Activated CD4-positive, alpha-beta T cell treated with anti-CD3 and anti-CD28 coated beads for 36 hours (primary cell): ENCODE measurements at regions not wholly inside any gene's neighbourhood (a gene's known extent, or its start where the extent isn't known, plus 50 kb on each side); places are given as distances from the start of the nearest gene placed in this dataset.
A peak's percentile ranks its signal among the peaks of the same experiment; 100 is the strongest.

Experiments used
- ATAC-seq: fragments of 200-7000 bp; cut with Tn5 transposase; one replicate; pipeline ENCODE4 v1.10.0; 2021; ENCODE audit warnings: mild to moderate bottlenecking, moderate library complexity
- CTCF ChIA-PET: fragments of 350-600 bp; sonication (Branson Sonifier 250); formaldehyde crosslinking; loops from one replicate; lab custom pipeline; 2021; ENCODE audit warnings: antibody characterized with exemption; lab: Charles Lee
- POLR2A ChIA-PET: fragments of 350-600 bp; sonication (Branson Sonifier 250); formaldehyde crosslinking; loops from one replicate; lab custom pipeline; 2021; ENCODE audit warnings: antibody characterized with exemption, inconsistent platforms; lab: Charles Lee
- DNase-seq: peaks from one replicate; pipeline ENCODE4 v3.0.0-alpha.2; 2020
- H3K27ac Mint-ChIP-seq: one replicate; pipeline ENCODE4 v1.8.0; 2021; ENCODE audit warnings: mixed read lengths
- H3K27me3 Mint-ChIP-seq: one replicate; pipeline ENCODE4 v1.8.0; 2021; ENCODE audit warnings: mixed read lengths
- H3K36me3 Mint-ChIP-seq: one replicate; pipeline ENCODE4 v1.8.0; 2021; ENCODE audit warnings: low read depth, mixed read lengths
- H3K4me1 Mint-ChIP-seq: one replicate; pipeline ENCODE4 v1.8.0; 2021; ENCODE audit warnings: mixed read lengths
- H3K4me3 Mint-ChIP-seq: one replicate; pipeline ENCODE4 v1.8.0; 2021; ENCODE audit warnings: mild to moderate bottlenecking, moderate library complexity, mixed read lengths
- H3K9me3 Mint-ChIP-seq: one replicate; pipeline ENCODE4 v1.8.0; 2021; ENCODE audit warnings: low read depth, mixed read lengths
- intact Hi-C, 2 experiments: fragments of 100-400 bp; cut with DNase I in 1 of 2; cut with micrococcal nuclease in 1 of 2; formaldehyde crosslinking; loops; one replicate each; pipeline versions ENCODE4 v1.14.2 to v1.15.1; 2022 to 2024; cut with DNase I, micrococcal nuclease

DNA sequence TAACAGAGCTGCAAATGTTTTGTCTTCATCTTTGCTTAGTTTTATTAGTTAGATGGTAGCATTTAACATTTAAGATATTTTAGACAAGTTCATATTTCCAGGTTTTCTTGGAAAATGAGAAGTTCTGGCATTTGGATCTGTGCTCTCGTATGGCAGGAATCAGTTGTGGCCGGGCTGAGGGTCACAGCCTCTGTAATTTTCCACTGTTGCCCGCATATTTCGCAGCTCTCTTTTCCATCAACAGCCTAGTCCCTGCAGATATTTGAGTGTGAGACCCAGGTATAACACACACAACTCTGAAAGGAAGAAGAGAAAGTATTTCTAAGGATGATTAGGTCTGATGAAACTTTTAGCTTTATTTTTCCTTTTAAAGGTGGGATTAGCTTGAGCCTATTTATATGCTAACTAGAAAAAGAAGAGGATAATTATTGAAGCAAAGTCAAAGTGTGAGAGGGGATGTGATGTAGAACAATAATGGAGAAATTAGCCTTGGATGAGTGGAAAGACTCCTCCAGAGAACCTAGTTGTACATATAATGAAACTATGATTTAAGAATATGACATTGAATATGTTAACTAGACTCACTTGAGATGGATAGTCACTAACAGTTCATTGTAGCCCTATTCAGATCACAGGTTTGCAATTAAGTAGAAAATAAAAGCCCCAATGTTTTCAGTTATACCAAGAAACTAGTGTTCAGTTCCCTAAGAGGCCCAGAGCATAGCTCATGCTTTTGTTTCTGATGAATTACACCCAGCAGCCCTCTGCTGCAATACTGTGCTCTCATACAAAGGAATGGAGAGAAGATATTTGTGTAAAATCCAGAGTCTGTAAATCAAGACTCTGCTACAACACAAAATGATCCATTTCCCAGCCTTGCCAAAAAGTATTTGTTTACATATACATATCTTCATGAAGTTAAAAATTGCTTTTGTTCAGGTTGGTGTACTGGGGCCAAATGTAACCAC, 158.4 kb downstream of the C12orf50 start:
- Mint-ChIP-seq H3K4me3 (no peak overlapping the region), H3K27ac (no peak overlapping the region), H3K9me3 (no peaks in the 10 kb centered on the region), H3K4me1 (no peaks in the 10 kb centered on the region), H3K36me3 (no peaks in the 10 kb centered on the region), H3K27me3 (no peaks in the 10 kb centered on the region)
- ATAC-seq (no peak), DNase-seq (no peak)
- POLR2A ChIA-PET = no interaction called here
- intact Hi-C loops = no loop called here
- CTCF ChIA-PET = interaction anchor here (1.1 kb wide), 1 partner anchor 48 kb away, joined by 3 read pairs; no protein-coding TSS in a partner anchor

DNA sequence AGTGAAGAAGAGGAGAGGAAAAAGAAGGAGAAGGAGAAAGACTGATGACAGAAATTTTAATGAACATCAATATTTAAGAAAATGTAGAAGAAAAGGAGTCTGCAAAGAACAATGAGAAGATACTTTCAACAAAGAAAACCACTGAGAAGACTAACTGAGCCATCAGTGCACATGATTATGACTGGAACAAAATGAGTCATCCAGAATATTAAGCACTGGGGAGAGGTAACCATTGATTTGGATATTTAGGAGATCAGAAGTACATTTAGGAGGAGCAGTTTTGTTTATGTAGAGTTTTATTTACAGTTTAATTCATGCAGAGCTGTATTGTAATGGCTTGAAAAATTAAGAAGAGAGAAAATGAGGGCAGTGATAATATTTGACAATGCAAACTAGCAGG, 159.1 kb downstream of the C12orf50 start:
- no peak for ATAC-seq
- Mint-ChIP-seq H3K36me3 (no peaks in the 10 kb centered on the region), H3K27me3 (no peaks in the 10 kb centered on the region), H3K27ac (no peak overlapping the region), H3K9me3 (no peaks in the 10 kb centered on the region), H3K4me1 (no peaks in the 10 kb centered on the region), H3K4me3 (no peak overlapping the region)
- ChIA-PET POLR2A (no interaction called here), CTCF (interaction anchor here (1.1 kb wide), 1 partner anchor 49 kb away, joined by 3 read pairs; no protein-coding TSS in a partner anchor)
- DNase-seq = no peak
- intact Hi-C loops = no loop called here

DNA sequence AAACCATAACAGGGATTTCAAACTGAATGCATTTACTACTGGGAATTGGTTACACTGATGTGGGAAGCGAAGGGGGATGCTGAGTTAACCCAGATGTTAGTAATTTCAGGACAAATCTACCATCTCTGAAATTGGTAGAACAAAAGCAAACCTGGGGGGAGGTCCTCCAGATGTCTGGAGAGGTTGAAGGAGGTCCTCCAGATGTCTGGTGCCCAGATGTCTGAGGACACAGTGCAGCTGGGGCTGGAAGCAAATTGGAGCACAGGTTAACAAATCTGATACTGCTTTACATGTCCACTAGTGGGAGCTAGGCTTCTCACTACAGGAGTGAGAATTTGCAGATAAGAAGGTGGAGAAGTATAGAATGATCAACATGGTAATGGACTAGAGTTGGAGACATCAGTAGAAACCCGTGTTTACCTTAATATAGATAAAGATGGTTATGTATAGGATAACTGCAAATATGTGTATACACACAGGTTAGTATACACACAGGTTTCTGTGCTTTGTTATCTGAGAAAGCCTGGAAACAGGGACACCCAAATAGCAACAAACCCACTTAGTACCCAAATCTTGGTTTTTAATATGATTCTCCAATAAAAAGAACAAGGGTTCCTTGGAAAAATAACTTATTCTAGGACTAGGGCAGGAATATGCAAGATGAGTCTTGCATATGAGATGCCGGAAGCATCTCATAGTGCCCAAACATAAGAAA, 162.5 kb downstream of the C12orf50 start:
- POLR2A ChIA-PET = no interaction called here
- DNase-seq (no peak), ATAC-seq (peak; percentile 47)
- Mint-ChIP-seq H3K4me1 (no peaks in the 10 kb centered on the region), H3K9me3 (no peaks in the 10 kb centered on the region), H3K4me3 (no peak overlapping the region), H3K27ac (no peak overlapping the region), H3K27me3 (no peaks in the 10 kb centered on the region), H3K36me3 (no peaks in the 10 kb centered on the region)
- CTCF ChIA-PET = interaction anchor here (0.6 to 1.7 kb wide), 2 partner anchors 19 to 73 kb away, joined by 3 to 5 read pairs; no protein-coding TSS in a partner anchor
- intact Hi-C loops = no loop called here

DNA sequence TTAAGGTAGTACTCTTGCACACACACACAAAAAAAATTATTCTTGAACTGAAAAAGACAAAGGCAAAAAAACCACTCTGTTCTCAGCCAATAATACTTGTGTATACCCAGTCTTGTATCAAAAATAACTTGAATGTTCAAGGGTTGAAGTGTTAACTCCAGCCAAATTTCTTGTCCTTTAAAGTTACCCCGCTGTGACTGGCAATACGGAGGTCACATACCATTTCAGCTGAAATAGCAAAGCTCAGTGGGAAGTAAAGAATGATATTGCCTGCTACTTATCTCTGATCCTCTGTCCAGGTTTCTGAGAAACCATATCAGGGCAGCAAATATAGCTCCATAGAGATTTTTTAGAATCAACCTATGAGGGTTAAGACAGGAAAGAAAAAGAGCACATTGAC, 167.4 kb downstream of the C12orf50 start:
- POLR2A ChIA-PET = no interaction called here
- H3K27ac Mint-ChIP-seq = no peak overlapping the region
- ATAC-seq = no peak
- CTCF ChIA-PET = interaction anchor here (3.7 kb wide), 1 partner anchor 14 kb away, joined by 10 read pairs; no protein-coding TSS in a partner anchor
- H3K4me3 Mint-ChIP-seq = no peak overlapping the region
- no peaks in the 10 kb centered on the region for H3K9me3 Mint-ChIP-seq
- no peaks in the 10 kb centered on the region for H3K27me3 Mint-ChIP-seq
- no peak for DNase-seq
- no peaks in the 10 kb centered on the region for H3K4me1 Mint-ChIP-seq
- intact Hi-C loops = no loop called here
- H3K36me3 Mint-ChIP-seq = no peaks in the 10 kb centered on the region

DNA sequence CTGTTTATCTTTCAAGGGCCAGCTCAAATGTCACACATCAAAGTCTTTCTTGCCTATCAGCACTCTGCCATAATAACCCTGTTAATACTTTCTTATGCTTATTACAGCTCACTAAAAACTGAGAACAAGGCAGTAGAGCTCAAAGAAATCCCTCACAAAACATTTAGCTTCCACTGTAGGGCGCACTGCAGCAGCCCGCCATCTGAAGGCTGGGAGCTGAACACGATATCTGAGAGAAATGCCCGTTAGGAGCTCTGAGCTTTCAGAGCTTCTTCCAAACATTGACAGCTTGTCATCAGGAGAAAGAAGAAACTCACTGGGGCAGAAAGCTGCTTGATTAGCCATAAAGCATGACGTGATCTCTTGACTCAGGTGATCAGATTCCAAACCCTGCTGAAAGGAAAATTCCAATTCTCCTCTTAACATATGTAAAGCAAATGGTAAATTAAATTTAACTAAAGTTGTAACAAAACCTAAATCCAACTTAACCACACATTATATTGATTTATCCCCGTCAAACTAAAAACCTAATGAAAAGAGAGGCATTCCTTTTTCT, 175.7 kb downstream of the C12orf50 start:
- DNase-seq (no peak), ATAC-seq (no peak)
- H3K4me1 Mint-ChIP-seq = no peaks in the 10 kb centered on the region
- H3K27ac Mint-ChIP-seq = no peak overlapping the region
- H3K4me3 Mint-ChIP-seq = no peak overlapping the region
- CTCF ChIA-PET = no interaction called here
- H3K36me3 Mint-ChIP-seq = no peaks in the 10 kb centered on the region
- POLR2A ChIA-PET = no interaction called here
- no peaks in the 10 kb centered on the region for H3K9me3 Mint-ChIP-seq
- intact Hi-C loops = no loop called here
- no peaks in the 10 kb centered on the region for H3K27me3 Mint-ChIP-seq

DNA sequence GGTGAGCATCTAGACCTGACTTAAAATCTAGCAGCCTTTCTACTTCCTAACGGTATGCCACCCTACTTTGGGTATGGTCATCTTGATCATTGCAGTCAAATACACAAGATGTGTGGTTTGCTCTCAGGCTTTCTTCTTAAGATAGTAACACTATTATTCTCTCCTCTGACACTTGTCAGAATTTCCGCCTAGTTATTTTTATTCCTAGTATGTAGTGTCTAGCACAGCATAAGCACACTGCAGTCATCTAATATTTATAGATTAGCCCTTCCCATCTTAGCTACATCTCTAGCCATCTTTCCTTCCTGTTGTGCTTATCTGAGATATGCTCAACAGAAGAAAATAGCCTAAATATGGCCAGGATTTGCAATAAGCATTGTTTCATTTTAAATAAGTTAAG, 180.1 kb downstream of the C12orf50 start:
- Mint-ChIP-seq H3K4me1 (no peaks in the 10 kb centered on the region), H3K36me3 (no peaks in the 10 kb centered on the region), H3K4me3 (no peak overlapping the region), H3K27ac (no peak overlapping the region), H3K9me3 (no peaks in the 10 kb centered on the region), H3K27me3 (peaks cover 6% of the 10 kb centered on the region)
- intact Hi-C loops = loop anchor here (2.0 to 10.0 kb wide), 2 partner anchors 1924 kb away; no protein-coding TSS in a partner anchor
- no peak for ATAC-seq
- ChIA-PET CTCF (interaction anchor here (0.7 to 2.0 kb wide), 6 partner anchors 9 to 582 kb away, joined by 3 to 10 read pairs (median 4); no protein-coding TSS in a partner anchor), POLR2A (no interaction called here)
- no peak for DNase-seq

DNA sequence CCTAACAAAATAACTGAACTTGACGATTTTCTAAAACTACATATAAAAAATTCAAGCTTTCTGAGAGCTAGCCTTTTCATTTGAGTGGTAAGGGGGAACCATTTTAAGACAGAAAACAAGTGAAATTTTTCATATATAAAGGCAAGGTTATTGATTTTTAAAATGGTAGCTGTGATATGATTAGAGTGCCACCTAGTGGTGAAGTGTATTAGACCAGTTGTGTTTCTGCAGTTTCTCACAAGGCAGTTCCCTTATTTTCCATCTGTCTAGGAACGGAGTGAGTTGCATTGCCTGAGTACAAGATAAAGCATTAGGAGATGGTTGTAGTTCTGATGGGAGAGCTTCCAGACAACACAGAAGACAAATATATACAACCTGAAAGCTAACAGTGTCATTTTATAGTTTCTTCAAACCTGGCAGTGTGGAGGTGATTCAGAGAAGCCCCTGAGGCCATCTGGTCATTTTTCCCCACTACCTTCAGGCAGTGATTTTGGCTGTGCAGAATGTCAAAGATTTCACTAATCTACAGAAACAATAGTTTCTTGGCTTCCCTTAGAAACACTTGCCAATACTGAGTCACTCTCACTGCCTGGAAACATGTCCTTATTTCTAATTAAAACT, 180.8 kb downstream of the C12orf50 start:
- POLR2A ChIA-PET = interaction anchor here (0.6 kb wide), 1 partner anchor 163 kb away, joined by 3 read pairs; no protein-coding TSS in a partner anchor
- Mint-ChIP-seq H3K27me3 (peaks cover 6% of the 10 kb centered on the region), H3K4me1 (no peaks in the 10 kb centered on the region), H3K4me3 (no peak overlapping the region), H3K9me3 (no peaks in the 10 kb centered on the region), H3K27ac (no peak overlapping the region), H3K36me3 (no peaks in the 10 kb centered on the region)
- CTCF ChIA-PET = interaction anchor here (0.6 to 2.4 kb wide), 8 partner anchors 9 to 1925 kb away, joined by 3 to 10 read pairs (median 4); no protein-coding TSS in a partner anchor
- ATAC-seq (no peak), DNase-seq (no peak)
- intact Hi-C loops = loop anchor here (2.0 to 10.0 kb wide), 2 partner anchors 1924 kb away; no protein-coding TSS in a partner anchor

- Mint-ChIP-seq H3K27ac (no peak overlapping the region), H3K4me1 (no peaks in the 10 kb centered on the region), H3K36me3 (no peaks in the 10 kb centered on the region), H3K9me3 (no peaks in the 10 kb centered on the region), H3K27me3 (peaks cover 6% of the 10 kb centered on the region), H3K4me3 (no peak overlapping the region)
- ATAC-seq (no peak), DNase-seq (no peak)
- ChIA-PET CTCF (interaction anchor here (0.7 to 2.4 kb wide), 4 partner anchors 15 to 1924 kb away, joined by 3 to 10 read pairs (median 6); no protein-coding TSS in a partner anchor), POLR2A (no interaction called here)
- intact Hi-C loops = loop anchor here in 1 of 2 experiments (10.0 kb wide), 1 partner anchor 1922 kb away; no protein-coding TSS in a partner anchor
Measured at GRCh38 chr12:87847147-87847546, 182.1 kb downstream of the C12orf50 start.

- no peak for DNase-seq
- no peak overlapping the region for H3K27ac Mint-ChIP-seq
- no peaks in the 10 kb centered on the region for H3K4me1 Mint-ChIP-seq
- H3K4me3 Mint-ChIP-seq = no peak overlapping the region
- intact Hi-C loops = loop anchor here in 1 of 2 experiments (10.0 kb wide), 1 partner anchor 1921 kb away; no protein-coding TSS in a partner anchor
- ChIA-PET POLR2A (no interaction called here), CTCF (interaction anchor here (0.8 kb wide), 1 partner anchor 514 kb away, joined by 3 read pairs; no protein-coding TSS in a partner anchor)
- H3K27me3 Mint-ChIP-seq = peaks cover 6% of the 10 kb centered on the region
- ATAC-seq = no peak
- no peaks in the 10 kb centered on the region for H3K36me3 Mint-ChIP-seq
- no peaks in the 10 kb centered on the region for H3K9me3 Mint-ChIP-seq
Measured at GRCh38 chr12:87846045-87846444, 183.2 kb downstream of the C12orf50 start.

- CTCF ChIA-PET = no interaction called here
- intact Hi-C loops = loop anchor here in 1 of 2 experiments (10.0 kb wide), 1 partner anchor 1917 kb away; no protein-coding TSS in a partner anchor
Measured at GRCh38 chr12:87841935-87842334, 187.3 kb downstream of the C12orf50 start.

More at GRCh38 chr12:87841935-87842334, 187.3 kb downstream of the C12orf50 start:
- POLR2A ChIA-PET = no interaction called here
- ATAC-seq (no peak), DNase-seq (no peak)
- Mint-ChIP-seq H3K9me3 (no peaks in the 10 kb centered on the region), H3K27ac (no peak overlapping the region), H3K4me1 (no peaks in the 10 kb centered on the region), H3K4me3 (no peak overlapping the region), H3K27me3 (no peaks in the 10 kb centered on the region), H3K36me3 (no peaks in the 10 kb centered on the region)
